Heart right ventricle (tissue), 16 donors: ENCODE measurements at regions not wholly inside any gene's neighbourhood (a gene's known extent, or its start where the extent isn't known, plus 50 kb on each side); places are given as distances from the start of the nearest gene placed in this dataset.

Source experiments
- ATAC-seq, 8 donors: fragments of 200-7000 bp; cut with Tn5 transposase; one replicate each; pipeline ENCODE4 v1.9.1; 2020; ENCODE audit warnings: mild to moderate bottlenecking in 8 of 8, moderate library complexity in 8 of 8, moderate number of reproducible peaks in 1 of 8
- DNase-seq, 2 donors: peaks; one replicate each; pipeline ENCODE4 v3.0.0-alpha.2; 2020
- H3K27ac ChIP-seq, 10 donors: fragments of 200-600 bp; sonication (generic) in 2 of 10; one replicate each; pipeline versions ENCODE4 v1.5.0 to v1.8.0; 2020 to 2022; ENCODE audit warnings: mild to moderate bottlenecking in 3 of 10
- H3K27me3 ChIP-seq, 7 donors: fragments of 200-600 bp; one replicate each; pipeline ENCODE4 v1.8.0; 2021 to 2022; ENCODE audit warnings: mild to moderate bottlenecking in 2 of 7
- H3K36me3 ChIP-seq, 9 donors: fragments of 200-600 bp; sonication (generic) in 1 of 9; one replicate each; pipeline versions ENCODE4 v1.5.0 to v1.8.0; 2020 to 2022; ENCODE audit warnings: mild to moderate bottlenecking in 2 of 9
- H3K4me1 ChIP-seq, 9 donors: fragments of 200-600 bp; sonication (generic) in 1 of 9; one replicate each; pipeline versions ENCODE4 v1.5.0 to v1.8.0; 2020 to 2022; ENCODE audit warnings: mild to moderate bottlenecking in 4 of 9
- H3K4me3 ChIP-seq, 10 donors: fragments of 200-600 bp; sonication (generic) in 2 of 10; one replicate each; pipeline versions ENCODE4 v1.5.0 to v1.8.0; 2020 to 2022; ENCODE audit warnings: mild to moderate bottlenecking in 7 of 10, moderate library complexity in 2 of 10
- H3K9me3 ChIP-seq, 11 donors: fragments of 200-600 bp in 10 of 11; sonication (generic) in 2 of 11; one replicate each; pipeline versions ENCODE4 v1.5.0 to v1.8.0; 2013 to 2022; ENCODE audit warnings: mild to moderate bottlenecking in 2 of 11, control low read depth in 1 of 11, moderate library complexity in 1 of 11
- CTCF ChIP-seq, 9 donors: fragments of 200-600 bp; sonication (generic) in 2 of 9; IDR thresholded peaks; one replicate each; pipeline versions ENCODE4 v1.5.0 to v1.8.0; 2021 to 2022; ENCODE audit warnings: antibody characterized with exemption in 9 of 9, mild to moderate bottlenecking in 5 of 9, moderate library complexity in 1 of 9
- WGBS, 2 donors: extraction: QIAGEN DNeasy Blood & Tissue Kit; methylation state at CpG; one replicate each; pipeline ENCODE4 v1.1.7; 2013; ENCODE audit warnings: inconsistent platforms in 1 of 2; 5-methylcytosine and 5-hydroxymethylcytosine counted together
- intact Hi-C, 10 donors: fragments of 100-400 bp; cut with DNase I; formaldehyde crosslinking; loops; one replicate each; pipeline versions ENCODE4 v1.11.1 to v1.14.2; 2022
- donor health status: Arrhythmogenic right ventricular cardiomyopathy.
- donor health status: ischemic (EF 13 %, LVEDD 7.1; RV severe dilation, severe dysfunction).
- donor health status: healthy with polysubstance abuse.
- donor health status: DM: no; HTN: yes; CAD: no.
- donor health status: DM: no; HTN: no; CAD: no.
- donor health status: ischemic (EF 25% LVEDD 6.9; RV normal size, moderate dysfunction).
- donor health status: ischemic (EF 25% LVEDD 5.7; RV mildly dilated, moderate dysfunction).
- donor health status: healthy.
- donor health status: DM: yes; HTN: yes; CAD: no.
- donor health status: Ischemic cardiomyopathy.
- donor health status: ischemic (EF 35%, LVEDD 5.7; RV mildly dilated, moderate dysfunction).
- donor health status: nonischemic (EF 11% LVEDD 7.7; RV severe dilation, severe dysfunction).
- donor health status: DM: yes; HTN: yes; CAD: no.
- donor health status: PGD.
- donor health status: ischemic (EF 29% LVEDD 5.4; RV normal size, mild dysfunction).
- donor health status: nonischemic (EF 23%, LVEDD 6.1; RV moderate dilation, normal function).

- no peaks in the 10 kb centered on the region for H3K9me3 ChIP-seq
- WGBS, 2 donors = 75 to 93% methylated on average over 4 of the region's 4 CpGs
These were observed 195.5 kb upstream of the MBL2 start for GRCh38 chr10:52967806-52968795.

GRCh38 chr10:52966904-52967303 is 194.3 kb upstream of the MBL2 start:
- ATAC-seq = no peak
- no peak for DNase-seq
- Histone ChIP-seq H3K27ac (no peak overlapping the region), H3K4me1 (no peaks in the 10 kb centered on the region), H3K9me3 (no peaks in the 10 kb centered on the region), H3K4me3 (no peak overlapping the region), H3K36me3 (no peaks in the 10 kb centered on the region), H3K27me3 (no peaks in the 10 kb centered on the region)
- 84 to 92% methylated on average over 1 of the region's 1 CpG for WGBS, 2 donors
- intact Hi-C loops = no loop called here
- TF ChIP-seq CTCF (IDR thresholded peaks at IDR 0.05) = no peak

More at GRCh38 chr10:52967806-52968795, 195.5 kb upstream of the MBL2 start:
- H3K36me3 ChIP-seq = no peaks in the 10 kb centered on the region
- no peaks in the 10 kb centered on the region for H3K4me1 ChIP-seq
- no peak for DNase-seq
- TF ChIP-seq CTCF (IDR thresholded peaks at IDR 0.05) = no peak
- no peak for ATAC-seq
- intact Hi-C loops = no loop called here
- H3K4me3 ChIP-seq = no peak overlapping the region
- no peak overlapping the region for H3K27ac ChIP-seq
- no peaks in the 10 kb centered on the region for H3K27me3 ChIP-seq

GRCh38 chr10:52965938-52966401 is 193.4 kb upstream of the MBL2 start:
- no peak overlapping the region for H3K27ac ChIP-seq
- ATAC-seq (no peak), DNase-seq (no peak)
- TF ChIP-seq CTCF (IDR thresholded peaks at IDR 0.05) = no peak
- WGBS, 2 donors = 50 to 54% methylated on average over 6 of the region's 6 CpGs
- H3K4me3 ChIP-seq = no peak overlapping the region
- intact Hi-C loops = no loop called here
- no peaks in the 10 kb centered on the region for H3K27me3 ChIP-seq
- no peaks in the 10 kb centered on the region for H3K9me3 ChIP-seq
- H3K4me1 ChIP-seq = no peaks in the 10 kb centered on the region
- no peaks in the 10 kb centered on the region for H3K36me3 ChIP-seq

GRCh38 chr10:52965509-52965908 is 192.9 kb upstream of the MBL2 start:
- 83 to 88% methylated on average over 3 of the region's 3 CpGs for WGBS, 2 donors
- ATAC-seq = no peak
- intact Hi-C loops = no loop called here

More at GRCh38 chr10:52965509-52965908, 192.9 kb upstream of the MBL2 start:
- no peak overlapping the region for H3K27ac ChIP-seq
- no peaks in the 10 kb centered on the region for H3K9me3 ChIP-seq
- H3K27me3 ChIP-seq = no peaks in the 10 kb centered on the region
- DNase-seq = no peak
- no peak overlapping the region for H3K4me3 ChIP-seq
- H3K36me3 ChIP-seq = no peaks in the 10 kb centered on the region
- no peak for TF ChIP-seq CTCF (IDR thresholded peaks at IDR 0.05)
- no peaks in the 10 kb centered on the region for H3K4me1 ChIP-seq
